DND-41 (cell line): ENCODE measurements at regions not wholly inside any gene's neighbourhood (a gene's known extent, or its start where the extent isn't known, plus 50 kb on each side); places are given as distances from the start of the nearest gene placed in this dataset.

Experiments
- ATAC-seq: fragments of 200-7000 bp; cut with Tn5 transposase; 3 replicates; pipeline ENCODE4 v1.9.1; 2021; ENCODE audit warnings: low read depth; ENCODE audit not compliant: insufficient read depth
- DNase-seq: peaks from one replicate; pipeline ENCODE4 v3.0.0-alpha.2; 2020
- H2AFZ ChIP-seq: 2 replicates; pipeline ENCODE4 v1.6.0; 2012; ENCODE audit warnings: low read depth, low read length
- H3K27ac ChIP-seq: 2 replicates; pipeline ENCODE4 v1.5.1; 2012; ENCODE audit warnings: low read length, inconsistent platforms
- H3K27me3 ChIP-seq: fragments of 200-600 bp; sonication (generic); 2 replicates; pipeline ENCODE4 v1.6.0; 2012; ENCODE audit warnings: low read length, mild to moderate bottlenecking, inconsistent platforms; ENCODE audit not compliant: insufficient read depth, poor library complexity
- H3K36me3 ChIP-seq: 2 replicates; pipeline ENCODE4 v1.5.1; 2012; ENCODE audit warnings: low read length, inconsistent platforms; ENCODE audit not compliant: insufficient read depth
- H3K4me1 ChIP-seq: 2 replicates; pipeline ENCODE4 v1.5.1; 2012; ENCODE audit warnings: mild to moderate bottlenecking, low read length; ENCODE audit not compliant: insufficient read depth
- H3K4me2 ChIP-seq: 2 replicates; pipeline ENCODE4 v1.6.0; 2012; ENCODE audit warnings: mild to moderate bottlenecking, moderate library complexity, low read length, inconsistent platforms; ENCODE audit not compliant: insufficient read depth
- H3K4me3 ChIP-seq, 2 experiments: fragments of 200-600 bp in 1 of 2; shearing (Covaris generic) in 1 of 2; 2 replicates each; pipeline ENCODE4 v1.5.1; 2012 to 2016; ENCODE audit warnings: inconsistent platforms in 2 of 2, low read length in 2 of 2, mild to moderate bottlenecking in 2 of 2, low read depth in 1 of 2, moderate library complexity in 1 of 2
- H3K79me2 ChIP-seq: 2 replicates; pipeline ENCODE4 v1.6.0; 2012; ENCODE audit warnings: low read length, inconsistent platforms; ENCODE audit not compliant: insufficient read depth
- H3K9ac ChIP-seq: 2 replicates; pipeline ENCODE4 v1.6.0; 2012; ENCODE audit warnings: low read depth, mild to moderate bottlenecking, inconsistent platforms, low read length, moderate library complexity
- H3K9me3 ChIP-seq: 2 replicates; pipeline ENCODE4 v1.5.1; 2012; ENCODE audit warnings: low read length, moderate library complexity, mild to moderate bottlenecking, inconsistent platforms; ENCODE audit not compliant: insufficient read depth, severe bottlenecking
- H4K20me1 ChIP-seq: 2 replicates; pipeline ENCODE4 v1.6.0; 2012; ENCODE audit warnings: low read length; ENCODE audit not compliant: insufficient read depth
- EZH2 ChIP-seq: IDR thresholded peaks from 3 replicates; pipeline ENCODE4 v1.6.1; 2012; ENCODE audit warnings: borderline replicate concordance, low read depth, mild to moderate bottlenecking, moderate library complexity, low read length, inconsistent platforms; ENCODE audit not compliant: severe bottlenecking
- TF ChIP-seq, protein P1 (sequence below): IDR thresholded peaks from 2 replicates; pipeline ENCODE4 v1.5.1; 2012; ENCODE audit warnings: borderline replicate concordance, low read length, moderate library complexity, mild to moderate bottlenecking; ENCODE audit not compliant: poor library complexity, severe bottlenecking; ENCODE audit errors: extremely low read depth

DNA sequence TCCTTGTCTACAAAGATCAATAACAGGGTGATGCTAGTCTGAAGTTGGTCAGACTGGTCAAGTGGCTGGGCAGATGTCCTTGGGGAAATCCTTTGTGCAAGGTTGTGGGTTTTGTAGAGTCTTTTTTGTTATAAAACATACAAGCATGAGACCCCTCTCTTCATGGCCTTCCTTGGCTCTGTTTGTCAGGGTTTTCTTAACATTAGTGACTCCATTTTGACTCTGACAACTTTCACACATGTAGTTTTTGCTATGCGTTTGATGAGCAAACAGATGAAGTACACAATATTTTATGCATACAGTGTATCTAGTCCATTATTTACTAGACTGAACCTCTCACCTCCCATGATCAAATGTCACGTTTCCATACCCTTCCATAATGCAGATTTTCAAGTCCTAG lies 151.2 kb upstream of the KLF7 start:
- H3K27ac ChIP-seq = no peak overlapping the region
- H3K4me1 ChIP-seq = no peaks in the 10 kb centered on the region
- DNase-seq (no peak), ATAC-seq (no peak)
- H4K20me1 ChIP-seq = no peaks in the 10 kb centered on the region
- peaks cover 4% of the 10 kb centered on the region for H3K27me3 ChIP-seq
- no peaks in the 10 kb centered on the region for H3K9me3 ChIP-seq
- no peak for TF ChIP-seq EZH2
- TF ChIP-seq, protein P1, sequence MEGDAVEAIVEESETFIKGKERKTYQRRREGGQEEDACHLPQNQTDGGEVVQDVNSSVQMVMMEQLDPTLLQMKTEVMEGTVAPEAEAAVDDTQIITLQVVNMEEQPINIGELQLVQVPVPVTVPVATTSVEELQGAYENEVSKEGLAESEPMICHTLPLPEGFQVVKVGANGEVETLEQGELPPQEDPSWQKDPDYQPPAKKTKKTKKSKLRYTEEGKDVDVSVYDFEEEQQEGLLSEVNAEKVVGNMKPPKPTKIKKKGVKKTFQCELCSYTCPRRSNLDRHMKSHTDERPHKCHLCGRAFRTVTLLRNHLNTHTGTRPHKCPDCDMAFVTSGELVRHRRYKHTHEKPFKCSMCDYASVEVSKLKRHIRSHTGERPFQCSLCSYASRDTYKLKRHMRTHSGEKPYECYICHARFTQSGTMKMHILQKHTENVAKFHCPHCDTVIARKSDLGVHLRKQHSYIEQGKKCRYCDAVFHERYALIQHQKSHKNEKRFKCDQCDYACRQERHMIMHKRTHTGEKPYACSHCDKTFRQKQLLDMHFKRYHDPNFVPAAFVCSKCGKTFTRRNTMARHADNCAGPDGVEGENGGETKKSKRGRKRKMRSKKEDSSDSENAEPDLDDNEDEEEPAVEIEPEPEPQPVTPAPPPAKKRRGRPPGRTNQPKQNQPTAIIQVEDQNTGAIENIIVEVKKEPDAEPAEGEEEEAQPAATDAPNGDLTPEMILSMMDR = no peak
- H3K4me3 ChIP-seq = no peak overlapping the region
- H2AFZ ChIP-seq = no peak overlapping the region
- no peaks in the 10 kb centered on the region for H3K36me3 ChIP-seq
- no peak overlapping the region for H3K9ac ChIP-seq
- H3K4me2 ChIP-seq = no peak overlapping the region
- H3K79me2 ChIP-seq = no peaks in the 10 kb centered on the region

DNA sequence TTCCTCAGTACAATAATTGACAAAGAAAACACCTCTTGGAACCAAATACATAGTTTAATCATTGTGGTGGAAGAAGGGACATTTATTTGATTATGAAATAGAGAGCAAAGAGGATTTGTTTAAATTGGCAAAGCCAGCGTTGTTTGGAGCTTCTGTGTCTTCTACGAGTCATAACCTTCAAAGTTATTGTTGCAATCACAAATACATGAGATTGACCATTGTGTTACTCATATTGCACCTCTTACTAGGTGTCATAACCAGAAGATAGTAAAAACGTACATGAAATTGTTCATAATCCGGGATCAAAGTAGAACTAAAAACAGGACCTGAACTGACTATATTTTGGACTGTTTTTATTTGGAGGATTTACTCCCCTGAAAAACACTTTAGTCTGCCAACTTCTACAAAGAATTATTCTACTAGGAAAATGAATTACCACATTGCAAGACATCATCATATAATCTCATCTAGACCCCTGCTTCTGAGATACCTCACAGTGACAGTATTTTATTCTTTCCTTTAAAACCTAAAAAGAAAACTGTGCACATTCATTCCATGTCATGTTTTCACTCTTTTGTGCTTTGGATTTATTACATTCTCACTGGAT lies 151.7 kb upstream of the KLF7 start:
- Histone ChIP-seq H3K4me3 (no peak overlapping the region), H4K20me1 (no peaks in the 10 kb centered on the region), H3K4me1 (no peaks in the 10 kb centered on the region), H2AFZ (no peak overlapping the region), H3K79me2 (no peaks in the 10 kb centered on the region), H3K27me3 (peaks cover 4% of the 10 kb centered on the region), H3K4me2 (no peak overlapping the region), H3K36me3 (no peaks in the 10 kb centered on the region), H3K9me3 (no peaks in the 10 kb centered on the region), H3K27ac (no peak overlapping the region), H3K9ac (no peak overlapping the region)
- DNase-seq (no peak), ATAC-seq (no peak)
- TF ChIP-seq, protein P1 = no peak
- TF ChIP-seq EZH2 = no peak

DNA sequence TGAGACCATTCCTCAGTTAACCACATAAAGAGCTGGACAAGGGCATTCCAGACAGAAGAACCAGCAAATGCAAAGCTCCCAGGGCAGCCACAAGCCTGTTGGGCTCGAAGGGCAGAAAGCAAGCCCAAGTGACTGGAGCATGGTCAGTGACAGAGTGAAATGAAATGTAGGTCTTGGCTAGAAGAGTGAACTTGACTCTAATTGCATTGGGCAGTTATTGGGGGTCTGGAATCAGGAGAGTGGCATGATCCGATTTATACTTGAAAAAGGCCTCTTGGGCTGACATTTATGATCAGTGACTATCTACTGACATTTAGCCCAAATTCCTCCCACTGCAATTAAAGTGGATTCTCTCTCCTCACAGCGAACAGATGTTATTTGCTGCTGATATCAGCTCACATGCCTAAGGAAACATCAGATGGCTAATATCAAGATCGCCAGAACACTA lies 152.5 kb upstream of the KLF7 start:
- no peak for DNase-seq
- Histone ChIP-seq H4K20me1 (no peaks in the 10 kb centered on the region), H2AFZ (no peak overlapping the region), H3K27me3 (peaks cover 4% of the 10 kb centered on the region), H3K4me3 (no peak overlapping the region), H3K4me1 (no peaks in the 10 kb centered on the region), H3K9ac (no peak overlapping the region), H3K27ac (no peak overlapping the region), H3K9me3 (no peaks in the 10 kb centered on the region), H3K79me2 (no peaks in the 10 kb centered on the region), H3K36me3 (no peaks in the 10 kb centered on the region), H3K4me2 (no peak overlapping the region)
- TF ChIP-seq, protein P1 = no peak
- no peak for TF ChIP-seq EZH2
- no peak for ATAC-seq
